GM23338 (cell line): ENCODE measurements at regions not wholly inside any gene's neighbourhood (a gene's known extent, or its start where the extent isn't known, plus 50 kb on each side); places are given as distances from the start of the nearest gene placed in this dataset.

Experiments
- ATAC-seq: fragments of 200-7000 bp; cut with Tn5 transposase; 3 replicates; pipeline ENCODE4 v1.9.1; 2020
- DNase-seq: peaks from one replicate; pipeline ENCODE4 v3.0.0-alpha.2; 2015; ENCODE audit warnings: low spot score
- H2AFZ ChIP-seq: fragments of 200-600 bp; sonication (generic); 2 replicates; pipeline ENCODE4 v1.8.0; 2016; ENCODE audit warnings: antibody characterized with exemption, mild to moderate bottlenecking, moderate library complexity
- H3F3A ChIP-seq: fragments of 200-600 bp; sonication (generic); replicated peaks from 2 replicates; pipeline ENCODE4 v1.8.0; 2017; ENCODE audit warnings: antibody characterized with exemption, mixed run types, low read depth
- H3K27ac ChIP-seq: fragments of 200-600 bp; sonication (generic); 2 replicates; pipeline ENCODE4 v1.6.1; 2016; ENCODE audit warnings: low read depth
- H3K27me3 ChIP-seq: fragments of 200-600 bp; sonication (generic); 2 replicates; pipeline ENCODE4 v1.8.0; 2016; ENCODE audit warnings: mild to moderate bottlenecking, mixed run types, moderate library complexity; ENCODE audit not compliant: insufficient read depth
- H3K36me3 ChIP-seq: fragments of 200-600 bp; sonication (generic); 2 replicates; pipeline ENCODE4 v1.8.0; 2016; ENCODE audit warnings: mild to moderate bottlenecking; ENCODE audit not compliant: insufficient read depth
- H3K4me1 ChIP-seq: fragments of 200-600 bp; sonication (generic); 2 replicates; pipeline ENCODE4 v1.8.0; 2016; ENCODE audit warnings: mild to moderate bottlenecking, moderate library complexity; ENCODE audit not compliant: insufficient read depth
- H3K4me2 ChIP-seq: fragments of 200-600 bp; sonication (generic); 2 replicates; pipeline ENCODE4 v1.7.1; 2017; ENCODE audit warnings: mixed run types
- H3K4me3 ChIP-seq: fragments of 200-600 bp; sonication (generic); 2 replicates; pipeline ENCODE4 v1.6.1; 2016; ENCODE audit warnings: mixed run types
- H3K79me2 ChIP-seq: fragments of 200-600 bp; sonication (generic); replicated peaks from 2 replicates; pipeline ENCODE4 v1.8.0; 2017; ENCODE audit warnings: mild to moderate bottlenecking; ENCODE audit not compliant: insufficient read depth
- H3K9me2 ChIP-seq: fragments of 200-600 bp; sonication (generic); 2 replicates; pipeline ENCODE4 v1.8.0; 2017; ENCODE audit not compliant: insufficient read depth
- H4K20me1 ChIP-seq: fragments of 200-600 bp; sonication (generic); replicated peaks from 2 replicates; pipeline ENCODE4 v1.8.0; 2017; ENCODE audit warnings: mild to moderate bottlenecking; ENCODE audit not compliant: insufficient read depth
- H3K27ac Mint-ChIP-seq: 2 replicates; pipeline ENCODE4 v1.8.0; 2020; ENCODE audit warnings: inconsistent platforms, mild to moderate bottlenecking, moderate library complexity, mixed read lengths
- H3K27me3 Mint-ChIP-seq: 3 replicates; pipeline ENCODE4 v1.8.0; 2022; ENCODE audit warnings: low read depth, mild to moderate bottlenecking, moderate library complexity, mixed read lengths, inconsistent platforms; ENCODE audit not compliant: insufficient read depth, poor library complexity
- H3K36me3 Mint-ChIP-seq: 3 replicates; pipeline ENCODE4 v1.8.0; 2021; ENCODE audit warnings: low read depth, mild to moderate bottlenecking, inconsistent platforms, moderate library complexity, mixed read lengths
- H3K4me1 Mint-ChIP-seq: 3 replicates; pipeline ENCODE4 v1.8.0; 2020; ENCODE audit warnings: mild to moderate bottlenecking, inconsistent platforms, mixed read lengths
- H3K4me3 Mint-ChIP-seq: 3 replicates; pipeline ENCODE4 v1.8.0; 2021; ENCODE audit warnings: moderate library complexity, mild to moderate bottlenecking, inconsistent platforms, mixed read lengths
- H3K9me3 Mint-ChIP-seq: 3 replicates; pipeline ENCODE4 v1.8.0; 2020; ENCODE audit warnings: moderate library complexity, mild to moderate bottlenecking, inconsistent platforms, mixed read lengths
- CREB1 ChIP-seq: fragments of 250-450 bp; sonication (Bioruptor Pico); IDR thresholded peaks from 2 replicates; pipeline ENCODE4 v1.5.0; 2020; ENCODE audit warnings: low read depth, mild to moderate bottlenecking, moderate library complexity
- ETS1 ChIP-seq: IDR thresholded peaks from 2 replicates; pipeline ENCODE4 v1.6.1; 2016; ENCODE audit warnings: antibody characterized with exemption
- EZH2 ChIP-seq: fragments of 200-600 bp; sonication (generic); IDR thresholded peaks from one replicate; pipeline ENCODE4 v1.8.0; 2017; ENCODE audit warnings: antibody characterized with exemption, mild to moderate bottlenecking, low read depth; ENCODE audit not compliant: unreplicated experiment
- EZH2phosphoT487 ChIP-seq: fragments of 200-600 bp; sonication (generic); IDR thresholded peaks from one replicate; pipeline ENCODE4 v1.8.1; 2018; ENCODE audit warnings: antibody characterized with exemption; ENCODE audit not compliant: unreplicated experiment
- NANOG ChIP-seq: IDR thresholded peaks from 2 replicates; pipeline ENCODE4 v1.6.1; 2016; ENCODE audit warnings: antibody characterized with exemption, borderline replicate concordance
- REST ChIP-seq: IDR thresholded peaks from one replicate; pipeline ENCODE4 v1.6.1; 2018; ENCODE audit warnings: antibody characterized with exemption; ENCODE audit not compliant: unreplicated experiment
- STAT1 ChIP-seq: IDR thresholded peaks from one replicate; pipeline ENCODE4 v1.6.1; 2016; ENCODE audit warnings: antibody characterized with exemption; ENCODE audit not compliant: unreplicated experiment
- ZNF114 ChIP-seq: fragments of 250-450 bp; sonication (Bioruptor Pico); IDR thresholded peaks from 2 replicates; pipeline ENCODE4 v1.5.0; 2020; ENCODE audit warnings: mild to moderate bottlenecking, moderate library complexity
- ZNF331 ChIP-seq: fragments of 250-450 bp; sonication (Bioruptor Pico); IDR thresholded peaks from 2 replicates; pipeline ENCODE4 v1.5.0; 2020; ENCODE audit warnings: low read depth, mild to moderate bottlenecking, moderate library complexity
- TF ChIP-seq, protein P1 (sequence below), 2 experiments: fragments of 200-600 bp in 1 of 2; sonication (generic) in 1 of 2; conservative IDR thresholded peaks; 2 replicates each; pipeline versions ENCODE4 v1.5.1 to v1.6.1; 2016 to 2017; ENCODE audit warnings: antibody characterized with exemption in 2 of 2, low read depth in 2 of 2, mild to moderate bottlenecking in 2 of 2, moderate library complexity in 1 of 2
- TF ChIP-seq, protein P2 (sequence below): fragments of 250-450 bp; sonication (Bioruptor Pico); IDR thresholded peaks from 2 replicates; pipeline ENCODE4 v1.5.0; 2020; ENCODE audit warnings: mild to moderate bottlenecking, moderate library complexity

DNA sequence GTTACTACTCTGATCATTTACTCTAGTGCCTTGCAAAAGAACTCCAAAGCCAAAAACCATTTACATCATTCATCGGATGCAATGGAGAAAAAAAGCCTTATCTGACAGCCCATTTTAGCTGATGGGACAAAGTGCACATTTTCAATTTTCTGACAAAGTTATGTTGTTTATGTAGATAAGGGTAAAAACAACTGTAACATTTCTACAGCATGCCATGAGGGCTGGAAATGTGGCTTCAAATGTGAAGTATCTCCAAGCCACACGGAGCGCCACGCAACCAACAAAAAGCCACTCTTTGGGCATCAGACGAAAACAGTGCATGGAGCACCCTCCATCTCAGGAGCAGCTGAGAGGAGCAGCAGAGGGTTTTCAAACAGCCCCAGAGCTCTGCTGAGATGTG lies 364.6 kb upstream of the ZNF507 start (continued):
- TF ChIP-seq STAT1 (no peak), CREB1 (CRISPR knock-in tag) (no peak), REST (no peak), ZNF331 (CRISPR knock-in tag) (no peak), EZH2phosphoT487 (no peak), NANOG (no peak), ZNF114 (no peak)
- TF ChIP-seq, protein P1, sequence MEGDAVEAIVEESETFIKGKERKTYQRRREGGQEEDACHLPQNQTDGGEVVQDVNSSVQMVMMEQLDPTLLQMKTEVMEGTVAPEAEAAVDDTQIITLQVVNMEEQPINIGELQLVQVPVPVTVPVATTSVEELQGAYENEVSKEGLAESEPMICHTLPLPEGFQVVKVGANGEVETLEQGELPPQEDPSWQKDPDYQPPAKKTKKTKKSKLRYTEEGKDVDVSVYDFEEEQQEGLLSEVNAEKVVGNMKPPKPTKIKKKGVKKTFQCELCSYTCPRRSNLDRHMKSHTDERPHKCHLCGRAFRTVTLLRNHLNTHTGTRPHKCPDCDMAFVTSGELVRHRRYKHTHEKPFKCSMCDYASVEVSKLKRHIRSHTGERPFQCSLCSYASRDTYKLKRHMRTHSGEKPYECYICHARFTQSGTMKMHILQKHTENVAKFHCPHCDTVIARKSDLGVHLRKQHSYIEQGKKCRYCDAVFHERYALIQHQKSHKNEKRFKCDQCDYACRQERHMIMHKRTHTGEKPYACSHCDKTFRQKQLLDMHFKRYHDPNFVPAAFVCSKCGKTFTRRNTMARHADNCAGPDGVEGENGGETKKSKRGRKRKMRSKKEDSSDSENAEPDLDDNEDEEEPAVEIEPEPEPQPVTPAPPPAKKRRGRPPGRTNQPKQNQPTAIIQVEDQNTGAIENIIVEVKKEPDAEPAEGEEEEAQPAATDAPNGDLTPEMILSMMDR (conservative IDR thresholded peaks at IDR 0.05; ENCODE audit: low read depth in 2 of 2), result no peak

GRCh38 chr19:31981545-31981944 lies 363.9 kb upstream of the ZNF507 start:
- Histone ChIP-seq H4K20me1 (no peaks in the 10 kb centered on the region), H3K4me1 (no peaks in the 10 kb centered on the region), H3K27ac (no peak overlapping the region), H3K4me3 (no peak overlapping the region), H2AFZ (no peak overlapping the region), H3K9me2 (no peaks in the 10 kb centered on the region), H3K79me2 (no peaks in the 10 kb centered on the region), H3F3A (no peaks in the 10 kb centered on the region), H3K36me3 (no peaks in the 10 kb centered on the region), H3K4me2 (no peak overlapping the region), H3K27me3 (no peaks in the 10 kb centered on the region)
- no peaks in the 10 kb centered on the region; the same call in 2 of the 3 replicates for H3K36me3 Mint-ChIP-seq
- H3K27me3 Mint-ChIP-seq, result peaks cover 3% of the 10 kb centered on the region
- peaks cover 6% of the 10 kb centered on the region; the same call in 2 of the 3 replicates for H3K9me3 Mint-ChIP-seq
- H3K27ac Mint-ChIP-seq, result no peak overlapping the region
- ATAC-seq (no peak), DNase-seq (no peak)
- H3K4me1 Mint-ChIP-seq, result no peaks in the 10 kb centered on the region
- H3K4me3 Mint-ChIP-seq, result no peak overlapping the region
- TF ChIP-seq ZNF331 (CRISPR knock-in tag) (no peak), ZNF114 (no peak), ETS1 (no peak), STAT1 (no peak), EZH2 (no peak), CREB1 (CRISPR knock-in tag) (no peak)
- TF ChIP-seq, protein P2, sequence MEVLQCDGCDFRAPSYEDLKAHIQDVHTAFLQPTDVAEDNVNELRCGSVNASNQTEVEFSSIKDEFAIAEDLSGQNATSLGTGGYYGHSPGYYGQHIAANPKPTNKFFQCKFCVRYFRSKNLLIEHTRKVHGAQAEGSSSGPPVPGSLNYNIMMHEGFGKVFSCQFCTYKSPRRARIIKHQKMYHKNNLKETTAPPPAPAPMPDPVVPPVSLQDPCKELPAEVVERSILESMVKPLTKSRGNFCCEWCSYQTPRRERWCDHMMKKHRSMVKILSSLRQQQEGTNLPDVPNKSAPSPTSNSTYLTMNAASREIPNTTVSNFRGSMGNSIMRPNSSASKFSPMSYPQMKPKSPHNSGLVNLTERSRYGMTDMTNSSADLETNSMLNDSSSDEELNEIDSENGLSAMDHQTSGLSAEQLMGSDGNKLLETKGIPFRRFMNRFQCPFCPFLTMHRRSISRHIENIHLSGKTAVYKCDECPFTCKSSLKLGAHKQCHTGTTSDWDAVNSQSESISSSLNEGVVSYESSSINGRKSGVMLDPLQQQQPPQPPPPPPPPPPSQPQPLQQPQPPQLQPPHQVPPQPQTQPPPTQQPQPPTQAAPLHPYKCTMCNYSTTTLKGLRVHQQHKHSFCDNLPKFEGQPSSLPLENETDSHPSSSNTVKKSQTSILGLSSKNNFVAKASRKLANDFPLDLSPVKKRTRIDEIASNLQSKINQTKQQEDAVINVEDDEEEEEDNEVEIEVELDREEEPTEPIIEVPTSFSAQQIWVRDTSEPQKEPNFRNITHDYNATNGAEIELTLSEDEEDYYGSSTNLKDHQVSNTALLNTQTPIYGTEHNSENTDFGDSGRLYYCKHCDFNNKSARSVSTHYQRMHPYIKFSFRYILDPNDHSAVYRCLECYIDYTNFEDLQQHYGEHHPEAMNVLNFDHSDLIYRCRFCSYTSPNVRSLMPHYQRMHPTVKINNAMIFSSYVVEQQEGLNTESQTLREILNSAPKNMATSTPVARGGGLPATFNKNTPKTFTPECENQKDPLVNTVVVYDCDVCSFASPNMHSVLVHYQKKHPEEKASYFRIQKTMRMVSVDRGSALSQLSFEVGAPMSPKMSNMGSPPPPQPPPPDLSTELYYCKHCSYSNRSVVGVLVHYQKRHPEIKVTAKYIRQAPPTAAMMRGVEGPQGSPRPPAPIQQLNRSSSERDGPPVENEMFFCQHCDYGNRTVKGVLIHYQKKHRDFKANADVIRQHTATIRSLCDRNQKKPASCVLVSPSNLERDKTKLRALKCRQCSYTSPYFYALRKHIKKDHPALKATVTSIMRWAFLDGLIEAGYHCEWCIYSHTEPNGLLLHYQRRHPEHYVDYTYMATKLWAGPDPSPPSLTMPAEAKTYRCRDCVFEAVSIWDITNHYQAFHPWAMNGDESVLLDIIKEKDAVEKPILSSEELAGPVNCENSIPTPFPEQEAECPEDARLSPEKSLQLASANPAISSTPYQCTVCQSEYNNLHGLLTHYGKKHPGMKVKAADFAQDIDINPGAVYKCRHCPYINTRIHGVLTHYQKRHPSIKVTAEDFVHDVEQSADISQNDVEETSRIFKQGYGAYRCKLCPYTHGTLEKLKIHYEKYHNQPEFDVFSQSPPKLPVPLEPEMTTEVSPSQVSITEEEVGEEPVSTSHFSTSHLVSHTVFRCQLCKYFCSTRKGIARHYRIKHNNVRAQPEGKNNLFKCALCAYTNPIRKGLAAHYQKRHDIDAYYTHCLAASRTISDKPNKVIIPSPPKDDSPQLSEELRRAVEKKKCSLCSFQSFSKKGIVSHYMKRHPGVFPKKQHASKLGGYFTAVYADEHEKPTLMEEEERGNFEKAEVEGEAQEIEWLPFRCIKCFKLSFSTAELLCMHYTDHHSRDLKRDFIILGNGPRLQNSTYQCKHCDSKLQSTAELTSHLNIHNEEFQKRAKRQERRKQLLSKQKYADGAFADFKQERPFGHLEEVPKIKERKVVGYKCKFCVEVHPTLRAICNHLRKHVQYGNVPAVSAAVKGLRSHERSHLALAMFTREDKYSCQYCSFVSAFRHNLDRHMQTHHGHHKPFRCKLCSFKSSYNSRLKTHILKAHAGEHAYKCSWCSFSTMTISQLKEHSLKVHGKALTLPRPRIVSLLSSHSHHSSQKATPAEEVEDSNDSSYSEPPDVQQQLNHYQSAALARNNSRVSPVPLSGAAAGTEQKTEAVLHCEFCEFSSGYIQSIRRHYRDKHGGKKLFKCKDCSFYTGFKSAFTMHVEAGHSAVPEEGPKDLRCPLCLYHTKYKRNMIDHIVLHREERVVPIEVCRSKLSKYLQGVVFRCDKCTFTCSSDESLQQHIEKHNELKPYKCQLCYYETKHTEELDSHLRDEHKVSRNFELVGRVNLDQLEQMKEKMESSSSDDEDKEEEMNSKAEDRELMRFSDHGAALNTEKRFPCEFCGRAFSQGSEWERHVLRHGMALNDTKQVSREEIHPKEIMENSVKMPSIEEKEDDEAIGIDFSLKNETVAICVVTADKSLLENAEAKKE (CRISPR knock-in tag), result no peak
